Panc1 (cell line): ENCODE measurements at regions not wholly inside any gene's neighbourhood (a gene's known extent, or its start where the extent isn't known, plus 50 kb on each side); places are given as distances from the start of the nearest gene placed in this dataset.

Experiments used
- ATAC-seq: fragments of 200-7000 bp; cut with Tn5 transposase; 2 replicates; pipeline ENCODE4 v1.9.1; 2020; ENCODE audit warnings: mild to moderate bottlenecking, moderate library complexity
- BruUV-seq: library from RNA; stranded (reverse); fragments of 400-500 nt; replicated peaks from 2 replicates; lab custom pipeline; 2021; lab: Mats Ljungman, UMichigan
- CTCF ChIA-PET: fragments of 300-600 bp; sonication (Branson Sonifier 250); formaldehyde crosslinking; loops from one replicate; lab custom pipeline; 2022; ENCODE audit warnings: antibody characterized with exemption; lab: Charles Lee
- POLR2A ChIA-PET: fragments of 300-600 bp; sonication (Branson Sonifier 250); formaldehyde crosslinking; loops from one replicate; lab custom pipeline; 2022; ENCODE audit warnings: antibody characterized with exemption; lab: Charles Lee
- DNase-seq: peaks from one replicate; pipeline ENCODE4 v3.0.0-alpha.2; 2010; ENCODE audit warnings: low read depth, low spot score
- H3K27ac ChIP-seq: 2 replicates; pipeline ENCODE4 v1.5.1; 2011; ENCODE audit warnings: mild to moderate bottlenecking, low read length, inconsistent platforms
- H3K27me3 ChIP-seq: fragments of 200-500 bp; sonication (Bioruptor generic); 2 replicates; pipeline ENCODE4 v1.6.0; 2014; ENCODE audit warnings: low read length, inconsistent platforms; ENCODE audit not compliant: control insufficient read depth, insufficient read depth
- H3K36me3 ChIP-seq: fragments of 200-500 bp; sonication (Bioruptor generic); 2 replicates; pipeline ENCODE4 v1.5.1; 2014; ENCODE audit warnings: inconsistent platforms, mild to moderate bottlenecking, low read length, moderate library complexity; ENCODE audit not compliant: control insufficient read depth, insufficient read depth
- H3K4me1 ChIP-seq: 2 replicates; pipeline ENCODE4 v1.5.1; 2011; ENCODE audit warnings: inconsistent platforms, mild to moderate bottlenecking, low read length, moderate library complexity; ENCODE audit not compliant: control insufficient read depth, insufficient read depth
- H3K4me3 ChIP-seq, 2 experiments: 2 replicates each; pipeline ENCODE4 v1.5.1; 2011 to 2012; ENCODE audit warnings: low read depth in 2 of 2, low read length in 2 of 2, mild to moderate bottlenecking in 2 of 2, inconsistent platforms in 1 of 2, moderate library complexity in 1 of 2
- H3K9me3 ChIP-seq: fragments of 200-500 bp; sonication (Bioruptor generic); 2 replicates; pipeline ENCODE4 v1.5.1; 2014; ENCODE audit warnings: low read depth, mild to moderate bottlenecking, inconsistent platforms, low read length, moderate library complexity; ENCODE audit not compliant: control insufficient read depth, insufficient read depth
- CTCF ChIP-seq: fragments of 450-650 bp; IDR thresholded peaks from 2 replicates; pipeline ENCODE4 v1.5.1; 2017; ENCODE audit warnings: mild to moderate bottlenecking
- POLR2AphosphoS5 ChIP-seq: IDR thresholded peaks from 2 replicates; pipeline ENCODE4 v1.6.1; 2012; ENCODE audit warnings: mild to moderate bottlenecking, low read depth, low read length, moderate library complexity
- SIN3A ChIP-seq: IDR thresholded peaks from 2 replicates; pipeline ENCODE4 v1.6.1; 2012; ENCODE audit warnings: low read depth, mild to moderate bottlenecking, low read length, moderate library complexity, borderline replicate concordance; ENCODE audit not compliant: insufficient read depth
- TCF7L2 ChIP-seq: IDR thresholded peaks from 2 replicates; pipeline ENCODE4 v1.6.1; 2011; ENCODE audit warnings: mild to moderate bottlenecking, low read depth, low read length, inconsistent platforms
- in situ Hi-C: cut with HindIII; loops from 2 replicates; pipeline ENCODE4 v1.10.0; 2016; ENCODE audit warnings: low sequenced_read_pairs, low pct_unique_long_range_greater_than_20kb
- intact Hi-C: fragments of 100-400 bp; cut with micrococcal nuclease; formaldehyde crosslinking; loops from one replicate; pipeline ENCODE4 v1.10.0; 2022; ENCODE audit not compliant: unreplicated experiment
- TF ChIP-seq, protein P1 (sequence below), 2 experiments: IDR thresholded peaks; 2 replicates each; pipeline ENCODE4 v1.6.1; 2011 to 2012; ENCODE audit warnings: low read depth in 2 of 2, control low read depth in 1 of 2, low read length in 1 of 2, mild to moderate bottlenecking in 1 of 2, moderate library complexity in 1 of 2; ENCODE audit not compliant: insufficient read depth in 1 of 2

- no peaks in the 10 kb centered on the region for H3K36me3 ChIP-seq
- no peaks in the 10 kb centered on the region for H3K4me1 ChIP-seq
- no peak for TF ChIP-seq SIN3A
- TF ChIP-seq TCF7L2, result no peak
- TF ChIP-seq CTCF, result no peak
- TF ChIP-seq POLR2AphosphoS5, result no peak
- TF ChIP-seq, protein P1, sequence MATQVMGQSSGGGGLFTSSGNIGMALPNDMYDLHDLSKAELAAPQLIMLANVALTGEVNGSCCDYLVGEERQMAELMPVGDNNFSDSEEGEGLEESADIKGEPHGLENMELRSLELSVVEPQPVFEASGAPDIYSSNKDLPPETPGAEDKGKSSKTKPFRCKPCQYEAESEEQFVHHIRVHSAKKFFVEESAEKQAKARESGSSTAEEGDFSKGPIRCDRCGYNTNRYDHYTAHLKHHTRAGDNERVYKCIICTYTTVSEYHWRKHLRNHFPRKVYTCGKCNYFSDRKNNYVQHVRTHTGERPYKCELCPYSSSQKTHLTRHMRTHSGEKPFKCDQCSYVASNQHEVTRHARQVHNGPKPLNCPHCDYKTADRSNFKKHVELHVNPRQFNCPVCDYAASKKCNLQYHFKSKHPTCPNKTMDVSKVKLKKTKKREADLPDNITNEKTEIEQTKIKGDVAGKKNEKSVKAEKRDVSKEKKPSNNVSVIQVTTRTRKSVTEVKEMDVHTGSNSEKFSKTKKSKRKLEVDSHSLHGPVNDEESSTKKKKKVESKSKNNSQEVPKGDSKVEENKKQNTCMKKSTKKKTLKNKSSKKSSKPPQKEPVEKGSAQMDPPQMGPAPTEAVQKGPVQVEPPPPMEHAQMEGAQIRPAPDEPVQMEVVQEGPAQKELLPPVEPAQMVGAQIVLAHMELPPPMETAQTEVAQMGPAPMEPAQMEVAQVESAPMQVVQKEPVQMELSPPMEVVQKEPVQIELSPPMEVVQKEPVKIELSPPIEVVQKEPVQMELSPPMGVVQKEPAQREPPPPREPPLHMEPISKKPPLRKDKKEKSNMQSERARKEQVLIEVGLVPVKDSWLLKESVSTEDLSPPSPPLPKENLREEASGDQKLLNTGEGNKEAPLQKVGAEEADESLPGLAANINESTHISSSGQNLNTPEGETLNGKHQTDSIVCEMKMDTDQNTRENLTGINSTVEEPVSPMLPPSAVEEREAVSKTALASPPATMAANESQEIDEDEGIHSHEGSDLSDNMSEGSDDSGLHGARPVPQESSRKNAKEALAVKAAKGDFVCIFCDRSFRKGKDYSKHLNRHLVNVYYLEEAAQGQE (IDR thresholded peaks at IDR 0.05; ENCODE audit: insufficient read depth in 1 of 2, low read depth in 2 of 2, low read length in 1 of 2), result no peak
- POLR2A ChIA-PET, result no interaction called here
- intact Hi-C loops, result no loop called here
- H3K27ac ChIP-seq, result no peak overlapping the region
- H3K4me3 ChIP-seq, result no peak overlapping the region
- in situ Hi-C loops, result no loop called here
- H3K27me3 ChIP-seq, result no peaks in the 10 kb centered on the region
- no peak for DNase-seq
- ATAC-seq, result no peak
- no TSS peak for BruUV-seq
- CTCF ChIA-PET, result no interaction called here
- H3K9me3 ChIP-seq, result no peaks in the 10 kb centered on the region
These were observed 1082.4 kb upstream of the B3GALT2 start for GRCh38 chr1:194268839-194269238.

DNA sequence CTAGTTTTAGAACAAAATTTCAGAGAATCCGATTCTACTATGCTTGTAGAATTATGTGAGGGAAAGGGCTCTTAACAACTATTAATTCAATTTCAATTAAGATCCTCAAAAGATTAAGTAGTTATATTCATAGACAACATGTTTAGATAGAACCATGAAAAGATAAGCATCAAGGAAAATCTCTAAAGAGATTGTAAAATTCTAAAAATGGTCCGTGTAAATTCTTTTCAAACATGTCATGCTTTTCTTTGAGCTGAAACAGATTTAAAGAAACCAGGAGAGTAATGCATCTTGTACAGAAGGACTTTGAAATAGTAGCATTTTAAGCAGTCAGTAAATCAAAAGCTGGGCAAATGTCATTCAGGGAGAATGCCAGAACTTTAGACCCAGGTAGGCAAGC, 1080.6 kb upstream of the B3GALT2 start:
- DNase-seq (no peak), ATAC-seq (no peak)
- H3K4me1 ChIP-seq, result no peaks in the 10 kb centered on the region
- TF ChIP-seq CTCF (no peak), SIN3A (no peak), POLR2AphosphoS5 (no peak), TCF7L2 (no peak)
- TF ChIP-seq, protein P1 (IDR thresholded peaks at IDR 0.05; ENCODE audit: insufficient read depth in 1 of 2, low read depth in 2 of 2, low read length in 1 of 2), result no peak
- H3K27ac ChIP-seq, result no peak overlapping the region
- CTCF ChIA-PET, result no interaction called here
- no peaks in the 10 kb centered on the region for H3K9me3 ChIP-seq
- in situ Hi-C loops, result no loop called here
- no peaks in the 10 kb centered on the region for H3K36me3 ChIP-seq
- H3K27me3 ChIP-seq, result no peaks in the 10 kb centered on the region
- POLR2A ChIA-PET, result no interaction called here
- H3K4me3 ChIP-seq, result no peak overlapping the region
- intact Hi-C loops, result no loop called here
- no TSS peak for BruUV-seq
